NCI-H82 (cell line): ENCODE measurements at regions not wholly inside any gene's neighbourhood (a gene's known extent, or its start where the extent isn't known, plus 50 kb on each side); places are given as distances from the start of the nearest gene placed in this dataset.

Experiments
- DNase-seq: peaks from one replicate; lab custom pipeline; 2025; lab: John Stamatoyannopoulos, UW

GRCh38 chr4:175947117-175947722 lies 118.4 kb upstream of the WDR17 start:
- DNase-seq, result peak; percentile 17

- DNase-seq, result no peak
Measured at GRCh38 chr4:175951794-175952193, 113.8 kb upstream of the WDR17 start.

- DNase-seq, result no peak
Measured at GRCh38 chr4:175953116-175953515, 112.5 kb upstream of the WDR17 start.

GRCh38 chr4:175953960-175954521 lies 111.6 kb upstream of the WDR17 start:
- peak; percentile 5 for DNase-seq

GRCh38 chr4:175954685-175955084 lies 111.0 kb upstream of the WDR17 start:
- no peak for DNase-seq

- no peak for DNase-seq
Measured at GRCh38 chr4:175961604-175962003, 104.0 kb upstream of the WDR17 start.

GRCh38 chr4:175970072-175970471 lies 95.6 kb upstream of the WDR17 start:
- no peak for DNase-seq

- DNase-seq, result no peak
Measured at GRCh38 chr4:175970724-175971123, 94.9 kb upstream of the WDR17 start.

GRCh38 chr4:175971388-175972179 lies 94.1 kb upstream of the WDR17 start:
- no peak for DNase-seq

GRCh38 chr4:175973027-175973923 lies 92.4 kb upstream of the WDR17 start:
- DNase-seq, result no peak

- DNase-seq, result no peak
Measured at GRCh38 chr4:175983636-175984035, 82.0 kb upstream of the WDR17 start.

- DNase-seq, result no peak
Measured at GRCh38 chr4:175986668-175987067, 79.0 kb upstream of the WDR17 start.

- DNase-seq, result no peak
Measured at GRCh38 chr4:175988511-175988910, 77.1 kb upstream of the WDR17 start.

- DNase-seq, result no peak
Measured at GRCh38 chr4:175996206-175996605, 69.4 kb upstream of the WDR17 start.

- DNase-seq, result no peak
Measured at GRCh38 chr4:175997291-175997690, 68.3 kb upstream of the WDR17 start.

- peak; percentile 12 for DNase-seq
Measured at GRCh38 chr4:175998782-175999181, 66.9 kb upstream of the WDR17 start.

- DNase-seq, result no peak
Measured at GRCh38 chr4:175999944-176000343, 65.7 kb upstream of the WDR17 start.

- DNase-seq, result peak; percentile 53
Measured at GRCh38 chr4:176001151-176002006, 64.3 kb upstream of the WDR17 start.

- peak; percentile 46 for DNase-seq
Measured at GRCh38 chr4:176002007-176002613, 63.5 kb upstream of the WDR17 start.

- no peak for DNase-seq
Measured at GRCh38 chr4:176005766-176006165, 59.9 kb upstream of the WDR17 start.

GRCh38 chr4:176009254-176009653 lies 56.4 kb upstream of the WDR17 start:
- no peak for DNase-seq
